Tibial artery (tissue), 4 donors: ENCODE measurements at regions not wholly inside any gene's neighbourhood (a gene's known extent, or its start where the extent isn't known, plus 50 kb on each side); places are given as distances from the start of the nearest gene placed in this dataset.
"Not testable (repeated sequence)": the region's sequence is repeated elsewhere in the genome, so short reads cannot be mapped to it uniquely, and the experiment has no call there.

Experiments used
- DNase-seq, 2 donors: peaks; one replicate each; pipeline ENCODE4 v3.0.0-alpha.2; 2019
- H3K27ac ChIP-seq, 2 donors: fragments of 200-600 bp; sonication (generic) in 1 of 2; 1 replicate in 1 of 2; 2 replicates in 1 of 2; pipeline ENCODE4 v1.5.1; 2018 to 2019; ENCODE audit warnings: mild to moderate bottlenecking in 1 of 2
- H3K27me3 ChIP-seq, 2 donors: fragments of 200-600 bp; sonication (generic) in 1 of 2; one replicate each; pipeline versions ENCODE4 v1.5.1 to v1.6.0; 2016 to 2019
- H3K36me3 ChIP-seq, 3 donors: fragments of 200-600 bp; sonication (generic) in 2 of 3; one replicate each; pipeline ENCODE4 v1.5.1; 2016 to 2019; ENCODE audit warnings: mild to moderate bottlenecking in 2 of 3
- H3K4me1 ChIP-seq, 4 donors: fragments of 200-600 bp; sonication (generic) in 2 of 4; 1 replicate in 3 of 4; 2 replicates in 1 of 4; pipeline ENCODE4 v1.5.1; 2016 to 2019
- H3K4me3 ChIP-seq, 2 donors: fragments of 200-600 bp; sonication (generic) in 1 of 2; 1 replicate in 1 of 2; 2 replicates in 1 of 2; pipeline ENCODE4 v1.5.1; 2018 to 2019; ENCODE audit warnings: mild to moderate bottlenecking in 2 of 2
- H3K9me3 ChIP-seq, 3 donors: fragments of 200-600 bp; sonication (generic) in 1 of 3; one replicate each; pipeline ENCODE4 v1.5.1; 2016 to 2019
- CTCF ChIP-seq, 2 experiments: fragments of 200-600 bp in 1 of 2; fragments of 450-650 bp in 1 of 2; IDR thresholded peaks; one replicate each; pipeline ENCODE4 v1.5.1; 2017 to 2019; ENCODE audit warnings: antibody characterized with exemption in 2 of 2, mild to moderate bottlenecking in 1 of 2, moderate library complexity in 1 of 2
- intact Hi-C: fragments of 100-400 bp; cut with DNase I; formaldehyde crosslinking; loops from one replicate; pipeline ENCODE4 v1.15.0; 2023; ENCODE audit warnings: low total_unique reads

GRCh38 chr6:58365856-58366255 is 1048.4 kb downstream of the PRIM2 start:
- H3K27me3 ChIP-seq, H3K4me3 ChIP-seq, H3K27ac ChIP-seq, H3K9me3 ChIP-seq, H3K36me3 ChIP-seq, intact Hi-C loops, H3K4me1 ChIP-seq, DNase-seq: not testable (repeated sequence)

- H3K27ac ChIP-seq, DNase-seq, H3K36me3 ChIP-seq, H3K4me1 ChIP-seq, H3K27me3 ChIP-seq, H3K4me3 ChIP-seq, intact Hi-C loops: not testable (repeated sequence)
- peaks cover 0 to 39% (median 7%) of the 10 kb centered on the region in 3 donors for H3K9me3 ChIP-seq
Measured at GRCh38 chr6:58406659-58407058, 1089.2 kb downstream of the PRIM2 start.

- H3K9me3 ChIP-seq: peaks cover 0 to 31% (median 29%) of the 10 kb centered on the region in 3 donors
- no peak overlapping the region for H3K4me3 ChIP-seq
- H3K27me3 ChIP-seq: no peaks in the 10 kb centered on the region
- H3K27ac ChIP-seq: no peak overlapping the region
- no peaks in the 10 kb centered on the region for H3K4me1 ChIP-seq
- intact Hi-C loops: no loop called here
- no peaks in the 10 kb centered on the region for H3K36me3 ChIP-seq
- no peak for DNase-seq
- no peak for TF ChIP-seq CTCF (IDR thresholded peaks at IDR 0.05)
Measured at GRCh38 chr6:58419321-58419720, 1101.9 kb downstream of the PRIM2 start.
